Cardiac muscle cell (in vitro differentiated cells and primary cell): ENCODE measurements at regions not wholly inside any gene's neighbourhood (a gene's known extent, or its start where the extent isn't known, plus 50 kb on each side); places are given as distances from the start of the nearest gene placed in this dataset.

Source experiments
- DNase-seq, 2 donors: peaks; one replicate each; pipeline versions ENCODE4 v3.0.0 to v3.0.0-alpha.2; 2010 to 2017; ENCODE audit warnings: low read depth in 1 of 2, low spot score in 1 of 2
- H3K27ac ChIP-seq: fragments of 200-600 bp; sonication (generic); 2 replicates; pipeline ENCODE4 v1.5.1; 2016
- H3K27me3 ChIP-seq: fragments of 200-600 bp; sonication (generic); 2 replicates; pipeline ENCODE4 v1.6.0; 2016; ENCODE audit warnings: control low read depth
- H3K36me3 ChIP-seq: fragments of 200-600 bp; sonication (generic); 2 replicates; pipeline ENCODE4 v1.5.1; 2016; ENCODE audit warnings: control low read depth
- H3K4me1 ChIP-seq: fragments of 200-600 bp; sonication (generic); 2 replicates; pipeline ENCODE4 v1.8.1; 2017; ENCODE audit warnings: low read depth, mild to moderate bottlenecking, mixed run types
- H3K4me3 ChIP-seq: fragments of 200-600 bp; sonication (generic); 2 replicates; pipeline ENCODE4 v1.5.1; 2016; ENCODE audit warnings: mild to moderate bottlenecking
- H3K9me3 ChIP-seq: fragments of 200-600 bp; sonication (generic); 2 replicates; pipeline ENCODE4 v1.5.1; 2017; ENCODE audit warnings: low read depth, mild to moderate bottlenecking, control low read depth
- TF ChIP-seq, protein P1 (sequence below): IDR thresholded peaks from 2 replicates; pipeline ENCODE4 v1.5.1; 2012; ENCODE audit warnings: low read depth, mild to moderate bottlenecking, low read length

DNA sequence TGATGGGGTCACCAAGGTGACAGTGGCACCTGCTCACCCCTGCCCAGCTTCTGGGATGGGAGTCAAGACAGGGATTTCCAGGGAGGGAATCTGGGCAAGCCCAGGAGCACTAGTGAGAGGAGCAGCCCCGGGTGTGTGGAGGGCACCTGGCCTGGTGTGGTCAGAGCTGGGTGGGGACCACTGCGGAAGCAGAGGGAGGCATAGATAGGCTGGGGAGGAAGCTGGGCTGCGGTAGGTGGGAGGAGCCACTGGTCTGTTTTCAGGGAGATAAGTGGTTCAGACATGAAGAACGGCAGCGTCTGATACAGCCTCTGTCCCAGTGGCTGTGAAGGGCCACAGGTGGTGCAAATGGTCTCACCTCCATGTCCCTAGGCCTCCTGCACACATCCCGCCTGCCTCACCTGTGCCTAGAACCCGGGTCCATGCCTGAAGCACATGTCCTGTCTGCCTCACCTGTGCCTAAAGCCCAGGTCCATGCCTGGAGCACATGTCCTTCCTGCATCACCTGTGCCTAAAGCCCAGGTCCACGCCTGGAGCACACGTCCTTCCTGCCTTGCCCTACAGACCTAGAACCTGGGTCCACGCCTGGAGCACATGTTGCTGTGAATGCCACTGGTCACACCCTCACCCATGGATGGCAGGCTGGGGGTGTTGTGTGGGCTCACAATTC lies 325.9 kb upstream of the AJAP1 start:
- DNase-seq = no peak
- TF ChIP-seq, protein P1, sequence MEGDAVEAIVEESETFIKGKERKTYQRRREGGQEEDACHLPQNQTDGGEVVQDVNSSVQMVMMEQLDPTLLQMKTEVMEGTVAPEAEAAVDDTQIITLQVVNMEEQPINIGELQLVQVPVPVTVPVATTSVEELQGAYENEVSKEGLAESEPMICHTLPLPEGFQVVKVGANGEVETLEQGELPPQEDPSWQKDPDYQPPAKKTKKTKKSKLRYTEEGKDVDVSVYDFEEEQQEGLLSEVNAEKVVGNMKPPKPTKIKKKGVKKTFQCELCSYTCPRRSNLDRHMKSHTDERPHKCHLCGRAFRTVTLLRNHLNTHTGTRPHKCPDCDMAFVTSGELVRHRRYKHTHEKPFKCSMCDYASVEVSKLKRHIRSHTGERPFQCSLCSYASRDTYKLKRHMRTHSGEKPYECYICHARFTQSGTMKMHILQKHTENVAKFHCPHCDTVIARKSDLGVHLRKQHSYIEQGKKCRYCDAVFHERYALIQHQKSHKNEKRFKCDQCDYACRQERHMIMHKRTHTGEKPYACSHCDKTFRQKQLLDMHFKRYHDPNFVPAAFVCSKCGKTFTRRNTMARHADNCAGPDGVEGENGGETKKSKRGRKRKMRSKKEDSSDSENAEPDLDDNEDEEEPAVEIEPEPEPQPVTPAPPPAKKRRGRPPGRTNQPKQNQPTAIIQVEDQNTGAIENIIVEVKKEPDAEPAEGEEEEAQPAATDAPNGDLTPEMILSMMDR = no peak

DNA sequence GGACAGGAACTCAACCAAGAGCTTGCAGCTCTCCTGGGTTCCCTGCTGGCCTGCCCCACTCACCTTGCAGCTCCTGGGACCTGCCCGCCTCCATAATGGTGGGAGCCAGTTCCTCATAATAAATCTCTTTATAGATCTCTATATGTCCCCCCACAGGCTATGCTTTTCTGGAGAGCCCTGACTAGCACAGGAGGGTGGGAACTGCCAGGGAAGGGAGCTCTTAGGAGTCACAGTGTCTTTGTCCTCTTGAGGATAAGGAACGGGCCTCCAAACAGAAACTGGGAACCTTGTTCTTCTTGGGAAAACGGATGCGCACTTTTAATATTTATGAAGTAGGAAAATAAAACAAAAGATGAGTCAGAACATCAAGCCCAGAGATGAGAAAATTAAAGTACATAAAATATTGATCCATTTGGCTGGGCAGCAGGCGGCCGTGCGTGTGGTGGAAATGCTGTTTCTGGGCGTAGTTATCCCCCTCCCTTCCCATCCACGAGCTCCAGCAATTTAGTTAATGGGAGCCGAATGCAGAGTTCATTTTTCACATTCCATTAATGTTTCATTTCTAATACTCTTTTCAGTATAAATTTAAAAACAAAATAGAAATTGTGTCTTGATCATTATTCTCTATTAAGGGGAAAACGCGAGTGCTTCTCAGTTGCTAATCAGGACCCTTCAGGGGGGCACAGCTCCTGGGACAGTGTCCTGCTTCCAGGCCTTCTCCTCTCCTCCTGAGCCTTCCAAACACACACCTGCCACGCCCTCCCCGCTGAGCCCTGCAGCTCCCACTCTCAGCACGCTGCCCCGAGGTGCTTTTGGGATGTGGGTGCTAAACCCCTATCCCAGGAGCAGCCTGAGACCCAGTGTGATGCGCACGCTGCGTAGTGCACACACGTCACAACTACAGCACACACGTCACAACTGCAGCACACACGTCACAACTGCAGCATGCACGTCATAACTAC lies 323.3 kb upstream of the AJAP1 start:
- Histone ChIP-seq H3K4me3 (no peak overlapping the region), H3K9me3 (no peaks in the 10 kb centered on the region), H3K36me3 (no peaks in the 10 kb centered on the region), H3K27me3 (no peaks in the 10 kb centered on the region), H3K4me1 (no peaks in the 10 kb centered on the region), H3K27ac (no peak overlapping the region)
- TF ChIP-seq, protein P1 = no peak
- no peak for DNase-seq

More for the DNA sequence above, 325.9 kb upstream of the AJAP1 start:
- Histone ChIP-seq H3K27me3 (no peaks in the 10 kb centered on the region), H3K36me3 (no peaks in the 10 kb centered on the region), H3K27ac (no peak overlapping the region), H3K9me3 (no peaks in the 10 kb centered on the region), H3K4me1 (no peaks in the 10 kb centered on the region), H3K4me3 (no peak overlapping the region)

DNA sequence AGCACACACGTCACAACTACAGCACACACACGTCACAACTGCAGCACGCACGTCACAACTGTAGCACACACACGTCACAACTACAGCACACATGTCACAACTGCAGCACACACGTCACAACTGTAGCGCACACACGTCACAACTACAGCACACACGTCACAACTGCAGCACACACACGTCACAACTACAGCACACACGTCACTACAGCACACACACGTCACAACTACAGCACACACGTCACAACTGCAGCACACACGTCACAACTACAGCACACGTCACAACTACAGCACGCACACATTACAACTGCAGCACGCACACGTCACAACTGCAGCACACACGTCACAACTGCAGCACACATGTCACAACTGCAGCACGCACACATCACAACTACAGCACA lies 322.6 kb upstream of the AJAP1 start:
- Histone ChIP-seq H3K27ac (no peak overlapping the region), H3K4me1 (no peaks in the 10 kb centered on the region), H3K4me3 (no peak overlapping the region), H3K36me3 (no peaks in the 10 kb centered on the region), H3K9me3 (no peaks in the 10 kb centered on the region), H3K27me3 (no peaks in the 10 kb centered on the region)
- TF ChIP-seq, protein P1 = no peak
- DNase-seq = no peak

DNA sequence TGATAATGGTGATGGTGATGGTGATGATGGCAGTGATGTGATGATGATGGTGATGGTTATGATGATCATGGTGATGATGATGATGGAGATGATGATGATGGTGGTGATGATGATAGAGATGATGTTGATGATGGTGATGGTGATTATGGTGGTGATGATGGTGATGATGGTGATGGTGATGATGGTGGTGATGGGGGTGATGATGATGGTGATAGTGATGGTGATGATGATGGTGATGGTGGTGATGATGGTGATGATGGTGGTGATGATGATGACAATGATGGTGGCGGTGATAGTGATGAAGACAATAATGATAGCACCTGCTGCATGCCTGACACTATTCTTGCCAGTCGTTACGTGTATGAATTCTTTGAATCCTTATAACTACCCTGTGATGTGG lies 317.9 kb upstream of the AJAP1 start:
- Histone ChIP-seq H3K27ac (no peak overlapping the region), H3K27me3 (no peaks in the 10 kb centered on the region), H3K4me3 (no peak overlapping the region), H3K4me1 (no peaks in the 10 kb centered on the region), H3K9me3 (no peaks in the 10 kb centered on the region), H3K36me3 (no peaks in the 10 kb centered on the region)
- TF ChIP-seq, protein P1 = no peak
- no peak for DNase-seq

DNA sequence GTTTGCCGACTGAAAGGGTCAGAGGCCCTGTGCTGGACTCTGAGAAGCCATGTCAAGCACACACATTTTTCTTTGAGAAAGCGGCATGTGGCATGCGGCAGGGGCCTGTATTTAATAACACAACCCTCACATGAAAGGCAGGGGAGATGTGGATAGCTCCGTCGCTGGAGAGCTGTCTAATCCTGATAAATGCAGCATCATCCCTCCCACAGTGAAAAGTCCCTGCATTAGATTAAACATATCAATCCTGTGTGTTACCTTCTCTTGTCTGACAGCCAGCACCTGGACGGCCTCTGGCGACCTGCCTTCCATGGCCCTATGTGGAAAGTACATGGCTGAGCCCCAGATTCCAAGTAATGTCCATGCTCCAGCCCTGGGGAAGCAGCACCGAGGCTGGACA lies 313.0 kb upstream of the AJAP1 start:
- H3K27me3 ChIP-seq = no peaks in the 10 kb centered on the region
- no peak for DNase-seq
- no peak overlapping the region for H3K4me3 ChIP-seq
- no peak overlapping the region for H3K27ac ChIP-seq
- H3K4me1 ChIP-seq = no peaks in the 10 kb centered on the region
- no peaks in the 10 kb centered on the region for H3K36me3 ChIP-seq
- H3K9me3 ChIP-seq = no peaks in the 10 kb centered on the region
- TF ChIP-seq, protein P1 = no peak
